ENCODE measurements at regions not wholly inside any gene's neighbourhood (a gene's known extent, or its start where the extent isn't known, plus 50 kb on each side); places are given as distances from the start of the nearest gene placed in this dataset.
"Not testable (repeated sequence)": the region's sequence is repeated elsewhere in the genome, so short reads cannot be mapped to it uniquely, and the experiment has no call there.

- not testable (repeated sequence) for TF ChIP-seq CTCF, POLR2A (IDR thresholded peaks at IDR 0.05)
These were observed 80.6 kb upstream of the ADGRL1 start for GRCh38 chr19:14286594-14286993.

Measured in adrenal gland (tissue), 5 donors.